ENCODE measurements at regions not wholly inside any gene's neighbourhood (a gene's known extent, or its start where the extent isn't known, plus 50 kb on each side); places are given as distances from the start of the nearest gene placed in this dataset.

DNA sequence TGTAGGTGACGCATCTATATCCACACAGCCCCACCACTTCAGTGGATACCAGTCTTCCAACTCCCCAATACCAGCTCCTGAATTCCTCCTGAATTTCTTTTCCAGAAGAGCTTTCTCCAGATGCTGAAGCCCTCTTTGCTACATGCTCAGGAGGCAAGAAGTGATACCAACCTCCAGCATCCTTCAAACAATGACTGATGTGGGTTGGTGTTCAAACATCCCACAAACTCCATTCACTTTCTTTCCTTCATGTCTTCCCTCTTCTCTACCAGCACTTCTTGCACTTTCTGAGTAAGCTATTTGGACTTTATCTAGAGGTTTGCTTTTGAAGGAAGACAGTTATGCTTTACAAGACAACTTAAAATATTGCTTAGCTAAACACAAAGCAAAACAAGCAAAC, 179.9 kb upstream of the RORB start:
- Histone ChIP-seq H3K9me3 (ENCODE audit: low read length) (no peaks in the 10 kb centered on the region), H3K27ac (ENCODE audit: low read depth, low read length, poor library complexity, severe bottlenecking) (no peak overlapping the region), H3K36me3 (ENCODE audit: insufficient read depth, low read length) (no peaks in the 10 kb centered on the region), H3K4me1 (ENCODE audit: insufficient read depth, low read length, severe bottlenecking) (no peaks in the 10 kb centered on the region), H3F3A (ENCODE audit: insufficient read depth, low read length) (no peaks in the 10 kb centered on the region), H3K9ac (ENCODE audit: low read length) (no peak overlapping the region), H3K9me2 (ENCODE audit: low read depth, low read length) (no peaks in the 10 kb centered on the region), H3K4me2 (ENCODE audit: low read length) (no peak overlapping the region), H2AFZ (ENCODE audit: low read length) (no peak overlapping the region), H4K20me1 (ENCODE audit: insufficient read depth, low read length) (no peaks in the 10 kb centered on the region), H3K4me3 (ENCODE audit: low read depth, low read length, poor library complexity, severe bottlenecking) (no peak overlapping the region), H3K79me2 (ENCODE audit: insufficient read depth, low read length) (no peaks in the 10 kb centered on the region), H3K27me3 (ENCODE audit: insufficient read depth, low read length) (no peaks in the 10 kb centered on the region)
- TF ChIP-seq, protein P1, sequence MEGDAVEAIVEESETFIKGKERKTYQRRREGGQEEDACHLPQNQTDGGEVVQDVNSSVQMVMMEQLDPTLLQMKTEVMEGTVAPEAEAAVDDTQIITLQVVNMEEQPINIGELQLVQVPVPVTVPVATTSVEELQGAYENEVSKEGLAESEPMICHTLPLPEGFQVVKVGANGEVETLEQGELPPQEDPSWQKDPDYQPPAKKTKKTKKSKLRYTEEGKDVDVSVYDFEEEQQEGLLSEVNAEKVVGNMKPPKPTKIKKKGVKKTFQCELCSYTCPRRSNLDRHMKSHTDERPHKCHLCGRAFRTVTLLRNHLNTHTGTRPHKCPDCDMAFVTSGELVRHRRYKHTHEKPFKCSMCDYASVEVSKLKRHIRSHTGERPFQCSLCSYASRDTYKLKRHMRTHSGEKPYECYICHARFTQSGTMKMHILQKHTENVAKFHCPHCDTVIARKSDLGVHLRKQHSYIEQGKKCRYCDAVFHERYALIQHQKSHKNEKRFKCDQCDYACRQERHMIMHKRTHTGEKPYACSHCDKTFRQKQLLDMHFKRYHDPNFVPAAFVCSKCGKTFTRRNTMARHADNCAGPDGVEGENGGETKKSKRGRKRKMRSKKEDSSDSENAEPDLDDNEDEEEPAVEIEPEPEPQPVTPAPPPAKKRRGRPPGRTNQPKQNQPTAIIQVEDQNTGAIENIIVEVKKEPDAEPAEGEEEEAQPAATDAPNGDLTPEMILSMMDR (IDR thresholded peaks at IDR 0.05; ENCODE audit: low read length): no peak
- no peak for TF ChIP-seq EZH2 (IDR thresholded peaks at IDR 0.05; ENCODE audit: borderline replicate concordance, low read length)

DNA sequence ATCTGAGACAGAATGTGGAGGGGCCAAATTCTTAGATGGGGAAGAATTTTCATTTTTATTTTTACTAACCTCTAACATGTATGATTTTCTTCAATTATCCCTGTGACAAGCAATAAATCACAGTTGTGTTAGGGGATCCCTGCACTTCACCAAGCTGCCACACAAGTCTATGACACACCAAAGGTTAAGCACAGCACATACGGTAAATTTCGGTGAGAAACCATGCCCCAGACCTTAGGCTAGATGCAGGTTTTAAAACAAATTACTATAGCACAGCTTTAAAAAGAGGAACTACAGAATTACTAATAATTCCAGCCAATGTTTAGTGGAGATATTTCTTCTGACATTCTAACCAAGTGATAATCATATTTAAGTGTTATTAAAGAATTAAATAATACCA, 175.7 kb upstream of the RORB start:
- H3K36me3 ChIP-seq (ENCODE audit: insufficient read depth, low read length): no peaks in the 10 kb centered on the region
- no peaks in the 10 kb centered on the region for H4K20me1 ChIP-seq (ENCODE audit: insufficient read depth, low read length)
- no peaks in the 10 kb centered on the region for H3K9me3 ChIP-seq (ENCODE audit: low read length)
- TF ChIP-seq EZH2 (IDR thresholded peaks at IDR 0.05; ENCODE audit: borderline replicate concordance, low read length): no peak
- TF ChIP-seq, protein P1 (IDR thresholded peaks at IDR 0.05; ENCODE audit: low read length): no peak
- H3K79me2 ChIP-seq (ENCODE audit: insufficient read depth, low read length): no peaks in the 10 kb centered on the region
- H3K27ac ChIP-seq (ENCODE audit: low read depth, low read length, poor library complexity, severe bottlenecking): no peak overlapping the region
- H2AFZ ChIP-seq (ENCODE audit: low read length): no peak overlapping the region
- H3F3A ChIP-seq (ENCODE audit: insufficient read depth, low read length): no peaks in the 10 kb centered on the region
- H3K9ac ChIP-seq (ENCODE audit: low read length): no peak overlapping the region
- no peak overlapping the region for H3K4me3 ChIP-seq (ENCODE audit: low read depth, low read length, poor library complexity, severe bottlenecking)
- H3K9me2 ChIP-seq (ENCODE audit: low read depth, low read length): no peaks in the 10 kb centered on the region
- peaks cover 6% of the 10 kb centered on the region for H3K4me1 ChIP-seq (ENCODE audit: insufficient read depth, low read length, severe bottlenecking)
- H3K27me3 ChIP-seq (ENCODE audit: insufficient read depth, low read length): no peaks in the 10 kb centered on the region
- H3K4me2 ChIP-seq (ENCODE audit: low read length): no peak overlapping the region

DNA sequence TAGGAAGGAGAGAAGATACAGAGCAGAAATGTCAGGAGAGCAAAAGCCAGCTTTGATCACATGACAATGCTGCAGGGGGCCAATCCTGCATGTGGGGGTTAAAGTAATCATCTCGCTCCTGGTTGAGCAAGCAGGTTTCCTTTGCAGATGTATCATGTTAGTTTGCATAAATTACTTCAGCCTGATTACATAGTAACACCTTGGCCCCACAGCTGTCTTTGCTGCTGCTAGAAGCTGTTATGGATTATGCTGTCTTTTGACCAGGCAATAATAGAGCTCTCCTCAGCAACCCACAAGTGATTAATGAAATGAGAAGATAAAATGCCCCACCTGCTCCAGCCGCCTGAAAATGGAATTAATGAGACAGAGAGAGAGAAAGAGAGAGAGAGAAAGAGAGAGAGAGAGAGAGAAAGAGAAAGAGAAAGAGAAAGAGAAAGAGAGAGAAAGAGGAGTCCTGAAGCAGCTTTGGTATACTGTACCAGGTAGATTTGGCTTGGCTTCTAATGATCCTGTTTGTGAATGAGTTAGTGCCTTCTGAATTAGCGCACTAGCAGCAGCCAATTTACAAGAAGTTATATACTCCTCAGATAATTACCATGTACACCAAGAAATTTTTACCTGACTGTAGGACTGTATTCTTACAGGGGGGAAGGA, 174.3 kb upstream of the RORB start:
- Histone ChIP-seq H3K9me3 (ENCODE audit: low read length) (no peaks in the 10 kb centered on the region), H4K20me1 (ENCODE audit: insufficient read depth, low read length) (no peaks in the 10 kb centered on the region), H3K4me1 (ENCODE audit: insufficient read depth, low read length, severe bottlenecking) (peaks cover 6% of the 10 kb centered on the region), H3F3A (ENCODE audit: insufficient read depth, low read length) (no peaks in the 10 kb centered on the region), H2AFZ (ENCODE audit: low read length) (no peak overlapping the region), H3K27me3 (ENCODE audit: insufficient read depth, low read length) (no peaks in the 10 kb centered on the region), H3K4me3 (ENCODE audit: low read depth, low read length, poor library complexity, severe bottlenecking) (no peak overlapping the region), H3K36me3 (ENCODE audit: insufficient read depth, low read length) (no peaks in the 10 kb centered on the region), H3K4me2 (ENCODE audit: low read length) (no peak overlapping the region), H3K9ac (ENCODE audit: low read length) (no peak overlapping the region), H3K9me2 (ENCODE audit: low read depth, low read length) (no peaks in the 10 kb centered on the region), H3K79me2 (ENCODE audit: insufficient read depth, low read length) (no peaks in the 10 kb centered on the region), H3K27ac (ENCODE audit: low read depth, low read length, poor library complexity, severe bottlenecking) (no peak overlapping the region)
- TF ChIP-seq, protein P1 (IDR thresholded peaks at IDR 0.05; ENCODE audit: low read length): no peak
- TF ChIP-seq EZH2 (IDR thresholded peaks at IDR 0.05; ENCODE audit: borderline replicate concordance, low read length): no peak
